ENCODE measurements at regions not wholly inside any gene's neighbourhood (a gene's known extent, or its start where the extent isn't known, plus 50 kb on each side); places are given as distances from the start of the nearest gene placed in this dataset.

GRCh38 chr1:82515650-82516049, 714.9 kb downstream of the ADGRL2 start:
- Histone ChIP-seq H2BK5ac (ENCODE audit: low read depth, low read length, poor library complexity, severe bottlenecking) (no peak overlapping the region), H3K4ac (ENCODE audit: low read depth, low read length) (no peak overlapping the region), H3K9me1 (ENCODE audit: insufficient read depth, low read length) (no peaks in the 10 kb centered on the region), H2AFZ (replicated peaks; ENCODE audit: low read length, poor library complexity) (no peak overlapping the region), H3K9me3 (ENCODE audit: control insufficient read depth, insufficient read depth, low read length) (no peaks in the 10 kb centered on the region; the same call in 1 of the 2 replicates), H3K27ac (ENCODE audit: insufficient read depth, low read length) (no peak overlapping the region), H2AK9ac (replicated peaks; ENCODE audit: low read depth, low read length, poor library complexity) (no peak overlapping the region), H3K27me3 (ENCODE audit: control insufficient read depth, insufficient read depth, low read length) (no peaks in the 10 kb centered on the region), H3K18ac (ENCODE audit: low read depth, low read length) (no peak overlapping the region), H3K4me1 (ENCODE audit: control insufficient read depth, insufficient read depth, low read length) (no peaks in the 10 kb centered on the region), H2BK20ac (ENCODE audit: low read depth, low read length) (no peak overlapping the region), H4K91ac (ENCODE audit: insufficient read depth, low read depth, low read length) (no peak overlapping the region), H3K9ac (ENCODE audit: low read depth, low read length) (no peak overlapping the region), H2BK120ac (ENCODE audit: low read depth, low read length) (no peak overlapping the region), H4K5ac (ENCODE audit: low read depth, low read length) (no peak overlapping the region), H3K79me1 (ENCODE audit: low read depth in 1 of 2, low read length in 2 of 2) (no peaks in the 10 kb centered on the region), H3K14ac (replicated peaks; ENCODE audit: low read depth, low read length) (no peak overlapping the region), H4K20me1 (ENCODE audit: insufficient read depth, low read length) (no peaks in the 10 kb centered on the region), H2AK5ac (ENCODE audit: low read depth, low read length) (no peak overlapping the region), H3K4me2 (ENCODE audit: low read depth, low read length) (no peak overlapping the region), H3K4me3 (ENCODE audit: insufficient read depth, low read depth, low read length) (no peak overlapping the region), H2BK15ac (ENCODE audit: low read depth, low read length) (no peak overlapping the region), H3K23ac (ENCODE audit: low read depth, low read length) (no peak overlapping the region), H4K8ac (ENCODE audit: low read depth in 2 of 2, low read length in 2 of 2) (no peak overlapping the region), H3K36me3 (ENCODE audit: control insufficient read depth, insufficient read depth, low read length) (no peaks in the 10 kb centered on the region), H3K56ac (ENCODE audit: extremely low read depth, insufficient read depth, low read length) (no peak overlapping the region)
- ChIA-PET CTCF (no interaction called here), POLR2A (ENCODE audit: unreplicated experiment) (no interaction called here)
- dilution Hi-C loops (cut with HindIII; ENCODE audit: low sequenced_read_pairs, unreplicated experiment) (no loop called here), in situ Hi-C loops (cut with MboI; ENCODE audit: low sequenced_read_pairs) (no loop called here), intact Hi-C loops (cut with micrococcal nuclease) (no loop called here)
- BruUV-seq (replicated peaks): no TSS peak
- TF ChIP-seq BHLHE40 (IDR thresholded peaks at IDR 0.05; ENCODE audit: low read depth, low read length) (no peak), CHD1 (IDR thresholded peaks at IDR 0.05; ENCODE audit: low read depth, low read length) (no peak), SMC3 (IDR thresholded peaks at IDR 0.05; ENCODE audit: low read depth, low read length) (no peak), USF2 (IDR thresholded peaks at IDR 0.05; ENCODE audit: low read depth, low read length) (no peak), MAFK (IDR thresholded peaks at IDR 0.05; ENCODE audit: low read depth, low read length) (no peak), RAD21 (IDR thresholded peaks at IDR 0.05; ENCODE audit: low read length) (no peak), CEBPB (IDR thresholded peaks at IDR 0.05; ENCODE audit: low read depth, low read length) (no peak), FOS (IDR thresholded peaks at IDR 0.05; ENCODE audit: low read depth, low read length) (no peak), MAZ (IDR thresholded peaks at IDR 0.05; ENCODE audit: borderline replicate concordance, low read depth, low read length) (no peak), MXI1 (IDR thresholded peaks at IDR 0.05; ENCODE audit: borderline replicate concordance, low read depth, low read length) (no peak), POLR2A (IDR thresholded peaks at IDR 0.05; ENCODE audit: low read depth, low read length) (no peak), ELK1 (IDR thresholded peaks at IDR 0.05; ENCODE audit: borderline replicate concordance, low read depth, low read length) (no peak), NFE2L2 (IDR thresholded peaks at IDR 0.05; ENCODE audit: low read depth, low read length) (no peak), RCOR1 (IDR thresholded peaks at IDR 0.05; ENCODE audit: insufficient replicate concordance, low read length) (no peak), CTCF (conservative IDR thresholded peaks at IDR 0.05; ENCODE audit: low read depth, low read length) (no peak), RFX5 (IDR thresholded peaks at IDR 0.05; ENCODE audit: low read depth, low read length) (no peak)
- ATAC-seq (ENCODE audit: low read depth) (no peak), DNase-seq (no peak)
